ENCODE measurements at regions not wholly inside any gene's neighbourhood (a gene's known extent, or its start where the extent isn't known, plus 50 kb on each side); places are given as distances from the start of the nearest gene placed in this dataset.
"Not testable (repeated sequence)": the region's sequence is repeated elsewhere in the genome, so short reads cannot be mapped to it uniquely, and the experiment has no call there.

DNA sequence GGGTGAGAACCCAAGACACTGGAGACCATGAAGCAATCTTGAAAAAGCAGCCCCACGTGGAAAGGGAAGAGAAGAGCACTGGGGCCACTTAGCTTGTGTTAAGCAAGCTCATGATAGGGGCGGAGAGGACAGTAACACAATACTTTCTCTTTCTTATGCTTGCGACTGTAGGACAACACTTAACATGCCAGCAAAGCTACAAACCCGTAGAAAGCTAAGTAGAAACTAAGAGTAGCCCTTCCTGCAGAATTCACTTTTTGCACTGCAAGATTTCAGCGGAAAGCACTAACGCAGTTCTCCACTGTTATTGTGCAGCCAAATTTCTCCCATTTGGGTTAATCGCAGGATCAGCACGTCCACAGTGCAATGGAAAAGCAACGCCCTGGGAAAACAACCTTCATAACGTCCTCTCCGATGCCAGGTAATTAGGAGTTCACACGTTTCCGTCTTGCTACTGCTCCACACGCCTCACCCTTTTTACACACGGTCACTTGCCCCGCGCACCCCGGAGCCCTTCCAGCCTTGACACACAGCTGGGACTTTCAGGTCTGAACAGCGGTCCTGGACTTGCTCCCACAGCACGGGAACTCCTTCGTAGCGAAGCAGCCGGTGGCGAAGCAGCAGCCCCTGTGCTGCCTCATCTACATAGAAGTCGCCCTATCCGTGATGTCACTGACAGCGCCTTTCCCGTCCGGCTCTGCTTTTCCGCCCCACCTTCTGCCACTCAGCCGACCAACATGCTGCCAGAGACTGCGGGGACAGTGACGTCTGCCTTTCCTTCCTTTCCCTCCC, 148.6 kb downstream of the PPIAL4G start:
- DNase-seq (ENCODE audit: low spot score in 2 of 2) (peak; percentile 78 to 81), ATAC-seq (ENCODE audit: low read depth) (peak; percentile 79)
- peak overlapping the region; percentile 99 for H3K27ac Mint-ChIP-seq
- no peaks in the 10 kb centered on the region for H3K9me3 Mint-ChIP-seq
- H3K27me3 Mint-ChIP-seq: no peaks in the 10 kb centered on the region
- H3K4me1 Mint-ChIP-seq: peaks cover 17% of the 10 kb centered on the region
- no peaks in the 10 kb centered on the region for H3K36me3 Mint-ChIP-seq
- peak overlapping the region; percentile 98 for H3K4me3 Mint-ChIP-seq

DNA sequence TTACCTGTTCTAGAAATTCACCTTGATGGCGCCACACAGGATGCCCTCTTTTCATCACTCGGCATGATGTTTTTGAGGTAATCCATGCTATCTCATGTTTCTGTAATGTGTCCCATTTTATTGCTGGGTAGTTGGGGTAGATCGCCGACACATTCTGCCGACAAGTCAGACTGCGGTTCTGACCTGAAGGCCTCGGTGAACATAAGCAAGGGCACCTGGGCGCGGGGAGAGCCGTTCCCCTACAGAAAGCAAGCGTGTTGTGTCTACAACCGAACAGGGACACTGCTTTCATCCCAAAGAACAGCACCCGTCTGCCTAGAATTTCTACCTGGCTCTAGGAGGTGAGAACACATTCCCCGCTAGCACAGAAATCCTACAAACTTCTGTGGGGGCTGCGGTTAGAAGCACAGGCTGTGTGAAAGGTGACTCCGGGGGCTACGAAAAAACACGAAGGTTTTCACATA, 149.2 kb downstream of the PPIAL4G start:
- DNase-seq (ENCODE audit: low spot score in 2 of 2) (no peak), ATAC-seq (ENCODE audit: low read depth) (no peak)
- H3K36me3 Mint-ChIP-seq: no peaks in the 10 kb centered on the region
- H3K27ac Mint-ChIP-seq: peak overlapping the region; percentile 99
- no peaks in the 10 kb centered on the region for H3K9me3 Mint-ChIP-seq
- H3K4me3 Mint-ChIP-seq: peak overlapping the region; percentile 98
- peaks cover 17% of the 10 kb centered on the region for H3K4me1 Mint-ChIP-seq
- H3K27me3 Mint-ChIP-seq: no peaks in the 10 kb centered on the region

DNA sequence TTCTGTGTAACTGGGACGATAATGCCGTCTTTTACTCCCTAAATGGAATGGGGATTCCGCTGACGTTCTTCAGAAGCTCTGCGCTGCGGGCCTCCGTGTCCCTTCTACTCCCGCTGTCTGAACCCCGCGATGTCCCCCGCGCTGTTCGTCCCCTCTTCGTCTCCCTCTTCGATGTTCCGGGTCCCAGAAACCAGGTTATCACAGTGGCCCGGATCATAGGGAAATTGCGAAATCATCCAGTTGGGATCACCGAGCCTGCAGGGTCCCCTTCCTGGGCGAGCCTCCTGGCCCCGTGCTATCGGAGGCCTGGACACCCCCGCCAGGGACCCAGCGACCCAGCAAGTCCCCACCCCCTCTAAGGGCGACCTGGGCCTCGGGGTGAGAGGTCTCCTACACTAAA, 154.2 kb downstream of the PPIAL4G start:
- H3K36me3 Mint-ChIP-seq: no peaks in the 10 kb centered on the region
- H3K4me1 Mint-ChIP-seq: peaks cover 2% of the 10 kb centered on the region
- H3K4me3 Mint-ChIP-seq: no peak overlapping the region
- ATAC-seq (ENCODE audit: low read depth) (no peak), DNase-seq (ENCODE audit: low spot score in 2 of 2) (no peak)
- peaks cover 1% of the 10 kb centered on the region for H3K27me3 Mint-ChIP-seq
- H3K9me3 Mint-ChIP-seq: peaks cover 3% of the 10 kb centered on the region
- H3K27ac Mint-ChIP-seq: no peak overlapping the region

DNA sequence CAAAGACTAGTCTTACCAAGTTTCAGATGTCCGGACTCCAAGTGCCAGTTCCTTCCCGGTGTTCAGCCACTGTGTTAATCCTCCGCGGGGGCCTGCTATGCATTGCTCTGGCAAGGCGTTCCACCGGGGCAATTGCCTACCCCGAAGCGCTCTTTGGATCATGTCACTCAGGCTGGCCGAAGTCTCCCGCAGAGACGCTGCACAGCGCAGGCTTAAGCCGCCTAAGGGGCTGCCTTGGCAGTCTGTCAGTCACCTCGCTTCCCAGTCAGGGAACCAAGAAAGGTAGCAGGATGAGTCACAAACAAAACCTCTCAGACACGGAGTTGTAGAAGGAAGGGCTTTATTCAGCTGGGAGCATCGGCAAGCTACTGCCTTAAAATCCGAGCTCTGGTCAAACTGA, 158.1 kb downstream of the PPIAL4G start:
- H3K27ac Mint-ChIP-seq; H3K27me3 Mint-ChIP-seq; H3K4me3 Mint-ChIP-seq; DNase-seq (ENCODE audit: low spot score in 2 of 2); H3K36me3 Mint-ChIP-seq; ATAC-seq (ENCODE audit: low read depth); H3K9me3 Mint-ChIP-seq; H3K4me1 Mint-ChIP-seq: not testable (repeated sequence)

DNA sequence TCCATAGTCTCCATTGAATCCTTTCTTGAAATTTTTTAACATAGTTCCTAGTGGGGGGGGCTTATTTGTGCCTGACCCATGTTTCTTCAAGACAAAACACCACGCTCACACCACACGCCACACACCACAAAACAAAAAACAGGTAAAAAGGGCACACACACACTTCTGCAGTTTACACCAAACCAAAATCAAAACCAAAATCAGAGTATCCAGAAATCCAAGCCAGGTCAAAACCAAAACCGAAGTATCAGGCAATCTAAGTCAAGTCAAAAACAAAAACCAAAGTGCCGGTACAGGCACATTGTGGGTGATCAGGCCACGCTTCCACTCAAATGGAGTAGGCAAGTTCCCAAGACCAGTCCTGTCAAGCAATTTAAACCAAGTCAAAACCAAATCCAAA, 158.6 kb downstream of the PPIAL4G start:
- H3K4me1 Mint-ChIP-seq; DNase-seq (ENCODE audit: low spot score in 2 of 2): not testable (repeated sequence)

DNA sequence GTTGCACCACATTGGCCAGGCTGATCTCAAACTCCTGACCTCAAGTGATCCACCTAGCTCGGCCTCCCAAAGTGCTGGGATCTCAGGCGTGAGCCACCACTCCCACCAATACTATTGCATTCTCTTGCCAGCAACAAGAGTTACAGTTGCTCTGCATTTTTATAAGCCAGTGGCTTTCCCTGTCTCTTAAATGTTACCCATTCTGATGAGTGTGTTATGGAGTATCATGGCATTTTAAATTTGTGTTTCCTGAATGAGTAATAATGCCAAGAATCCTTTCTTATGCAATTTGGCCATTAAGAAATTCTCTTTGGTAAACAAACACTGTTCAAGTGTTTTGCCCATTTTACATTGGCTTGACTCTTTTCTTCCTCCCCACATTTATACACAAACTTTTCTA, 163.0 kb downstream of the PPIAL4G start:
- not testable (repeated sequence) for H3K36me3 Mint-ChIP-seq; DNase-seq (ENCODE audit: low spot score in 2 of 2); H3K27me3 Mint-ChIP-seq; H3K27ac Mint-ChIP-seq; H3K9me3 Mint-ChIP-seq; ATAC-seq (ENCODE audit: low read depth)
- peaks cover 22% of the 10 kb centered on the region for H3K4me1 Mint-ChIP-seq
- peak overlapping the region; percentile 6 for H3K4me3 Mint-ChIP-seq

More for the DNA sequence above, 158.6 kb downstream of the PPIAL4G start:
- not testable (repeated sequence) for ATAC-seq (ENCODE audit: low read depth); H3K9me3 Mint-ChIP-seq; H3K27ac Mint-ChIP-seq; H3K4me3 Mint-ChIP-seq; H3K36me3 Mint-ChIP-seq; H3K27me3 Mint-ChIP-seq

DNA sequence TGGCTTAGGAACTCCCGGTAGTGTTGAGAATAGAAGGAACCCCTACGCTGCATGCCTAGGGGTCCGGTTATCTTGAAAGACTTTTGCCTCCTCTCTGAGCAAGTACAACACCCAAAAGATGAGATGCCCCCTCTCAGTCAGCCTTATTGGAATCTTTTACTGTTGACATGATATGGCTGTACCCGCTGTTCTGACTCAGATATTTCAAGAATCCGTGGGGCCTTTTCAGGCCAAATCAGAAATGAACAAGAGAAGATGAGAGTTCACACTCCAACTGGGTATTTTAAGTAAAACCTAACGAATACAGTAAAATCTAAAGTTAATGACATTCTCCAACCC, 164.2 kb downstream of the PPIAL4G start:
- H3K27ac Mint-ChIP-seq: peak overlapping the region; percentile 65
- peak overlapping the region; percentile 99 for H3K4me3 Mint-ChIP-seq
- peaks cover 24% of the 10 kb centered on the region for H3K4me1 Mint-ChIP-seq
- no peaks in the 10 kb centered on the region for H3K36me3 Mint-ChIP-seq
- no peaks in the 10 kb centered on the region for H3K27me3 Mint-ChIP-seq
- no peaks in the 10 kb centered on the region for H3K9me3 Mint-ChIP-seq
- ATAC-seq (ENCODE audit: low read depth): no peak
- no peak for DNase-seq (ENCODE audit: low spot score in 2 of 2)

DNA sequence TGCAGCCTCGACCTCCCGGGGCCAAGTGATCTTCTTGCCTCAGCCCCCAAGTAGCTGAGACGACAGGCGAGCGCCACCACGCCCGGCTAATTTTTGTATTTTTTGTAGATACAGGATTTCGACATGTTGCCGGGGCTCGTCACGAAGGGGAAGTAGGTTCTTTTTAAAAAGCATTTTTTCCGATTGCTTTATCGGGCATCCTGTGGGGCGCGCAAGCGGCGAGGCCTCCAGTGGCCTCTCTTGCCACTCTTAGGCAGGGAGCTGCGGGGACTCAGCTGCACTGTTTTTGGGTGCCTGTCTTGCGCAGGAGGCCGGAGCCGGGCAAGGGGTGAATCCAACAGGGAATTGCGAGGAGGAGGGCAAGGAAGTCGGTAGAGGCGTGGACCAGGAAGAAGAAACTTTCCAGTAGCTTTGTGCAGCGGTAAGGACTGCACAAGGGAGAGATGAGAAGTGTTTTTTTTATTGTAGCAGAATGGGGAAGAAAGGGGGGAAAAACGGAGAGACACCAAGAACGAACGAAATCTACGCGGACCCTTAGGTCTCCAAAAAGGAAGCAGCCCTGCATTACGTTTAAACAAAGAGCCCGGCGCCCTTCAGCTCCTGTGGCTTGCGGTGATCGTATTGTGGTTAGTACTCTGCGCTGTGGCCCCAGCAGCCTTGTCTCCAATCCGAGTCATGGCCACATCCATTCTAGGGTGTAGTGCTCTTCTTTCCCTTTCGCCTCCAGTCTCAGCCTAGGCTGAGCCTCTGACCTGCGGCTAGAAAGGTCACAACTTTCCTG, 164.8 kb downstream of the PPIAL4G start:
- peaks cover 24% of the 10 kb centered on the region for H3K4me1 Mint-ChIP-seq
- peak overlapping the region; percentile 99 for H3K4me3 Mint-ChIP-seq
- H3K36me3 Mint-ChIP-seq: no peaks in the 10 kb centered on the region
- ATAC-seq (ENCODE audit: low read depth) (peak; percentile 77), DNase-seq (ENCODE audit: low spot score in 2 of 2) (peak; percentile 32 to 38)
- peak overlapping the region; percentile 65 for H3K27ac Mint-ChIP-seq
- peaks cover 2% of the 10 kb centered on the region for H3K9me3 Mint-ChIP-seq
- H3K27me3 Mint-ChIP-seq: no peaks in the 10 kb centered on the region

DNA sequence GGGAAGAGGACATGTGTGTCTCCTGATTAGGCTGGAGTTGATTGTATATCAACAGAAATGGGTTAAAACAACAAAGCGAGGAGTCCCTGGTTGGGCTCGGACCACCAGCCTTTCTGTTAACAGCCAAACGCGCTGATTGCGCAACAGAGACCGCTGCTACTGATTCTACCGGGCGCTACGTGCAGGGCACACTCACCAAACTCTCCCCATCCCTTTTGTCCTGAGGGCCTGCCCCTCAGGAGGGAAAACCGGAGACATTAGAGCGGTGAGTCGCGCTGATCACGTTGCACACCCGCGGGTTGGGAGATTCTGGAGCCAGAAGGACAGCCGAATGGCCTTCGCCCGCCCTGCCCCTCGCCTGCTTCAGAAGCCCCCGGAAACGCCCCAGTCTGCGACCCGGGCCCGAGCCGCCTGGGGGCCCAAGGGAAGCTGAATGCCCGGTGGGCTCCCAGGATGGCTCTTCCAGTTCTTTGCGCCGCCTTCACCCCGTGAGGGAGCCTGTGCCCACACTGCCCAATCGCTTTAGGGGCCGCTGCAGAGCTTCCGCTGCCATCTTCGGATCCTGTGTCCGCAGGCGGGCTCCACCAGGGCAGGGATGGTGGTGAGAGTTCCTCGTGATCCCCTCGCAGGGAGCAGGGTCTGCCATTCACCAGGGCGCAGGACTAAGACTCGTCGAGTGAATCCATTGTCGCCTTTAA, 165.4 kb upstream of the NBPF11 start:
- Mint-ChIP-seq H3K4me3 (peak overlapping the region; percentile 99), H3K9me3 (peaks cover 2% of the 10 kb centered on the region), H3K27ac (no peak overlapping the region), H3K4me1 (peaks cover 24% of the 10 kb centered on the region), H3K36me3 (no peaks in the 10 kb centered on the region), H3K27me3 (no peaks in the 10 kb centered on the region)
- DNase-seq (ENCODE audit: low spot score in 2 of 2) (no peak), ATAC-seq (ENCODE audit: low read depth) (no peak)

DNA sequence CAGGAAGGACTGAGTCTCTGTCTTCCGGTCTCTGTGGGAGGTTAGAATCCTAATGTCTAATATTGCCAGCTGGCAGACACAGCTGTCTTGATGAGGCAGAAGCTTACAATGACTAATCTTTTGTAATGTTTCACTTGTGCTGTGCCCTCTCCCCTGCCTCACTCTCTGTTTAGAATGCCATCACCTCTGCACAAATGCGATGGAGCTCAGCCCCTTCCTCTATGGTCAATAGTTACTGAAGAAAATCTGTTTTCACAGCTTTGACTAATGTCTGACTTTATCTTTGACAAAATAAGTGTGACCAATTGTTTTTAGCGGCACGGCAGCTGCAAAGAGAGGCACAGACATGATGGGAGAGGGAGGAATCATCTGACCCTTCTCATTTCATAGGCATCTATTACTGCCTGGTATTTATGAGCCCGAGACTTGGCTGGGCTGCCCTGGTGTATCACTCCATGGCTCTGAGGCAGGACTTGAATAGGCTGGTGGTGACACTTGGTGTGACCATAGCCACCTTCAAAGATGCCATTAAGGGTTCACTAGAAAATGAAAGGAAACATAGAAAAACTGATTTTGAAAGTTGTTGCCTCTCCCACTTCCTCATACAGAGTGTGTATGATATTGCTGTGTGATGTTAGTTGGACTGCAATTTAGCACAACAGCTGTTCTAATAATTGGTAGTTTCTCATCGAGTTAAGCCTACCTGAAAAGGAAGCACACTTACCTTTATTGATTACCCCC, 163.2 kb upstream of the NBPF11 start:
- Mint-ChIP-seq H3K36me3 (peaks cover 11% of the 10 kb centered on the region), H3K9me3 (peaks cover 15% of the 10 kb centered on the region), H3K4me3 (peak overlapping the region; percentile 42), H3K27me3 (peaks cover 2% of the 10 kb centered on the region), H3K27ac (peak overlapping the region; percentile 28), H3K4me1 (peaks cover 29% of the 10 kb centered on the region)
- no peak for DNase-seq (ENCODE audit: low spot score in 2 of 2)
- peak; percentile 64 for ATAC-seq (ENCODE audit: low read depth)

DNA sequence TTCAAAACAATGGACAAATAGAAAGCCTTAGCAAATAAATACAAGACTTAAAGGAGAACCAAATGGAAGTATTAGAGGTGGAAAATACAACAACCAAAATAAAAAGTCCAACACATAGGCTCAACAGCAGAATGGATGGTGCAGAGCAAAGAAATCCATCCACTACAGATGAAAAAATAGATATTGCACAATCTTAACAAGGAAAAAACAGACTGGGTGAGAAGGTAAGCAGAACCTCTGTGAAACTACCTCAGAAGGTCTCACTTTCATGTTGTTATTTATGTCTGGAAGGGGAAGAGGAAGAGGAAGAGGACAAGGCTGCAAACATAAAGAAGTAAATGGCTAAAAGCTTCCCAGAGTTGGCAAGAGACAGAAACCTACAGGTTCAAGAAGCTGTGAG, 158.7 kb upstream of the NBPF11 start:
- ATAC-seq (ENCODE audit: low read depth): no peak
- H3K27ac Mint-ChIP-seq: no peak overlapping the region
- DNase-seq (ENCODE audit: low spot score in 2 of 2): no peak
- H3K4me3 Mint-ChIP-seq: no peak overlapping the region
- peaks cover 7% of the 10 kb centered on the region for H3K27me3 Mint-ChIP-seq
- H3K36me3 Mint-ChIP-seq: peaks cover 11% of the 10 kb centered on the region
- peaks cover 30% of the 10 kb centered on the region for H3K4me1 Mint-ChIP-seq
- H3K9me3 Mint-ChIP-seq: peaks cover 15% of the 10 kb centered on the region

DNA sequence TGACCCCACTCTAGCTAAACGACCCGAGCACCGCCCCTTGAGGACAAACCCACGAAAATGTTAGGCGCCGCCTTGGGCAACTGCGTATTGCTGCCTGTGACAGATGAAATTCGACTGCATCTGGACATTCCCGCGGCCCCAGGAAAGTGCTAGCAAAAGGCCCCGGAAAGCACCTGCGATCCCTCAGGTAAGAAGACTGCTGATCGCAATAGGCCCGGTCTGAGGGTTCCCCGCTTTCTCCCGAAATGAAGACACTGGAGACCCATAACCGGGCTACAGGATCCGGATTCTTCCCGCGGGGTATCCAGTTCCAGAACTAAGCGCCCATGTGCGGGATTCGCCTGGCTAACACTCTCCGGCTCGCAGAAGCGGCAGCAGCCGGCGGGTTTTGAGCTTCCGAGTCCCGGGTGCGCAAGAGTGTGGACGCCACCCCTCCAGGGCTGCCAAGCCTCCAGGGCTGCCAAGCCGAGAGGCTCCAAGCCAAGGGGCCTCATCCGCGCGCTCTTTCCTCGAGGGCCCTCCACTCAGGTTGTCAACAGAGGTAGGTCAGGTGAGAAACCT, 157.9 kb upstream of the NBPF11 start:
- Mint-ChIP-seq H3K27me3 (peaks cover 7% of the 10 kb centered on the region), H3K36me3 (peaks cover 11% of the 10 kb centered on the region), H3K9me3 (peaks cover 15% of the 10 kb centered on the region), H3K4me3 (no peak overlapping the region), H3K4me1 (peaks cover 25% of the 10 kb centered on the region), H3K27ac (no peak overlapping the region)
- ATAC-seq (ENCODE audit: low read depth) (no peak), DNase-seq (ENCODE audit: low spot score in 2 of 2) (no peak)

DNA sequence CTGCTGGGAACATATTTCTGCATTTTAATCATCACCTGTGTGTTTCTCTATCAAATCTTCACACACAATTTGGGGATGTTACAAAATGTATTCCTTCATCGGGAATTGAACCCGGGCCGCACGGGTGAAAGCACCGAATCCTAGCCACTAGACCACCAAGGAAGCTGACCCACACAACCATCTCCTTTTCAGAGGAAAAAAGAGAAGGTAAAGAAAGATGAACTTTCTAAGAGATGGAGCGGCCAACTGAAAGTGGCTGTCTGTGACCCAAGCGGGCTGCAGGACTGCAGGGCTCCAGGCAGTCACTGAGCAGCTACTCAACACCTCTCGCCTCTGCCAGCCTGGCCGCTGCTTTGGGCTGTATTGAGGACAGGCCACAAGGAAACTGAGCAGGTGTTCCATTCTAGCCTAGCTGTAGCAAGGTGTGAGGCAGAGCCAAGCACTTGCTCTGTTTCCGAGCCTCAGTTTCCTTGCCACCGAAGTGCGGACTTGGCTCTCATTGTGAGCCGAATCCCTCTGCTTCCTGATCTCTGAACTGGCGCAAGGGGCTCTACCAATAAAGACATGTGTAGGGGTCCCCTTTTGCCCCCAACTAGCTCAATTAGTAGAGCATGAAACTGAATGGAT, 156.9 kb upstream of the NBPF11 start:
- H3K9me3 Mint-ChIP-seq: peaks cover 15% of the 10 kb centered on the region
- H3K36me3 Mint-ChIP-seq: peaks cover 11% of the 10 kb centered on the region
- no peak overlapping the region for H3K4me3 Mint-ChIP-seq
- H3K27me3 Mint-ChIP-seq: peaks cover 7% of the 10 kb centered on the region
- ATAC-seq (ENCODE audit: low read depth): no peak
- no peak overlapping the region for H3K27ac Mint-ChIP-seq
- no peak for DNase-seq (ENCODE audit: low spot score in 2 of 2)
- H3K4me1 Mint-ChIP-seq: peaks cover 26% of the 10 kb centered on the region

Data from memory B cell (primary cell).